Upper lobe of left lung (tissue), 6 donors: ENCODE measurements at regions not wholly inside any gene's neighbourhood (a gene's known extent, or its start where the extent isn't known, plus 50 kb on each side); places are given as distances from the start of the nearest gene placed in this dataset.

Experiments
- ATAC-seq, 2 donors: fragments of 200-7000 bp; cut with Tn5 transposase; one replicate each; pipeline ENCODE4 v1.9.1; 2022; ENCODE audit warnings: mild to moderate bottlenecking in 2 of 2, moderate library complexity in 2 of 2; ENCODE audit not compliant: low FRiP score in 2 of 2
- DNase-seq, 2 donors: peaks; one replicate each; pipeline ENCODE4 v3.0.0-alpha.2; 2019 to 2020
- H3K27ac ChIP-seq, 4 donors: fragments of 200-600 bp; sonication (generic); one replicate each; pipeline ENCODE4 v1.5.1; 2016 to 2019
- H3K27me3 ChIP-seq, 4 donors: fragments of 200-600 bp; sonication (generic); one replicate each; pipeline ENCODE4 v1.5.1; 2017 to 2019
- H3K36me3 ChIP-seq, 4 donors: fragments of 200-600 bp; sonication (generic); one replicate each; pipeline ENCODE4 v1.5.1; 2016 to 2019
- H3K4me1 ChIP-seq, 4 donors: fragments of 200-600 bp; sonication (generic); one replicate each; pipeline ENCODE4 v1.5.1; 2018 to 2019
- H3K4me3 ChIP-seq, 4 donors: fragments of 200-600 bp; sonication (generic); one replicate each; pipeline ENCODE4 v1.5.1; 2017 to 2019; ENCODE audit warnings: mild to moderate bottlenecking in 2 of 4, moderate library complexity in 1 of 4
- H3K9me3 ChIP-seq, 4 donors: fragments of 200-600 bp; sonication (generic); one replicate each; pipeline ENCODE4 v1.5.1; 2018 to 2019
- CTCF ChIP-seq, 6 experiments: fragments of 450-650 bp in 4 of 6; fragments of 200-600 bp in 2 of 6; sonication (generic) in 2 of 6; IDR thresholded peaks; one replicate each; pipeline ENCODE4 v1.5.1; 2016 to 2019; ENCODE audit warnings: antibody characterized with exemption in 6 of 6
- EP300 ChIP-seq, 4 donors: sonication (generic); formaldehyde crosslinking; IDR thresholded peaks; one replicate each; pipeline ENCODE4 v1.5.1; 2017; ENCODE audit warnings: antibody characterized with exemption in 4 of 4, control low read depth in 2 of 4
- POLR2A ChIP-seq, 4 donors: fragments of 450-650 bp; IDR thresholded peaks; one replicate each; pipeline ENCODE4 v1.5.1; 2016 to 2017; ENCODE audit warnings: antibody characterized with exemption in 4 of 4, mild to moderate bottlenecking in 2 of 4
- POLR2AphosphoS5 ChIP-seq, 2 donors: sonication (generic); formaldehyde crosslinking; IDR thresholded peaks; one replicate each; pipeline ENCODE4 v1.5.1; 2017; ENCODE audit warnings: antibody characterized with exemption in 2 of 2
- WGBS, 2 donors: methylation state at CpG; one replicate each; pipeline ENCODE4 v1.1.5; 2017 to 2018; 5-methylcytosine and 5-hydroxymethylcytosine counted together
- donor health status: DM: no; HTN: no; CAD: no; lungs with moderate emphysema.
- donor health status: DM: no; HTN: yes; CAD: no; lungs with severe emphysema.

- Histone ChIP-seq H3K9me3 (no peaks in the 10 kb centered on the region), H3K4me1 (no peaks in the 10 kb centered on the region), H3K27me3 (no peaks in the 10 kb centered on the region), H3K27ac (no peak overlapping the region), H3K36me3 (no peaks in the 10 kb centered on the region), H3K4me3 (no peak overlapping the region)
- 77 to 82% methylated on average over 2 of the region's 2 CpGs for WGBS, 2 donors
- DNase-seq, result no peak
- ATAC-seq, result no peak
- TF ChIP-seq EP300 (IDR thresholded peaks at IDR 0.05) (no peak), CTCF (IDR thresholded peaks at IDR 0.05) (no peak), POLR2A (IDR thresholded peaks at IDR 0.05) (no peak)
These were observed 541.9 kb upstream of the UBE2E2 start for GRCh38 chr3:22661121-22661700.

DNA sequence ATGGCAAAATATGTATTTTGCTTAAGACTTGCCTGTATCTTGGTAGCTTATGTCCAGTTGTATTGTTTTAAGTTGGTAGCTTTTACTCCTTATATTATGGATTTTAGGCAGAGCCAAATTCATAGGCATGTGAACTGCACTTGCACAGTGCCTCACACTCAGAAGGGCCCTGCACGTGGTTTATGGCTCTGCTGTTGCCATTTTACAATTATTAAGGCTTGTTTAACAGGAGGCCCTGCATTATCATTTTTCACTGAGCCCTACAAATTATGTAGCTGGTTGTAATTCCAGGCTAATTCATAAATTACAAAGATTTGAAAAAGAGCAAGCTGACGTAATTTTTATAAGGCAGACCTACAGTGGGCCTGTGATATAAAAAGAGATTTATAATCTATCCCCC lies 537.6 kb upstream of the UBE2E2 start:
- DNase-seq (no peak), ATAC-seq (no peak)
- no peak for TF ChIP-seq POLR2A (IDR thresholded peaks at IDR 0.05)
- TF ChIP-seq POLR2AphosphoS5 (IDR thresholded peaks at IDR 0.05), result no peak
- no peak for TF ChIP-seq EP300 (IDR thresholded peaks at IDR 0.05)
- TF ChIP-seq CTCF (IDR thresholded peaks at IDR 0.05), result no peak
- H3K27me3 ChIP-seq, result no peaks in the 10 kb centered on the region
- no peaks in the 10 kb centered on the region for H3K36me3 ChIP-seq
- 62 to 68% methylated on average over 2 of the region's 2 CpGs for WGBS, 2 donors
- no peak overlapping the region for H3K27ac ChIP-seq
- no peaks in the 10 kb centered on the region for H3K4me1 ChIP-seq
- H3K9me3 ChIP-seq, result no peaks in the 10 kb centered on the region
- no peak overlapping the region for H3K4me3 ChIP-seq

- no peaks in the 10 kb centered on the region for H3K27me3 ChIP-seq
- no peaks in the 10 kb centered on the region for H3K36me3 ChIP-seq
- TF ChIP-seq EP300 (IDR thresholded peaks at IDR 0.05), result no peak
- no peak for TF ChIP-seq POLR2A (IDR thresholded peaks at IDR 0.05)
- TF ChIP-seq CTCF (IDR thresholded peaks at IDR 0.05), result no peak
- TF ChIP-seq POLR2AphosphoS5 (IDR thresholded peaks at IDR 0.05), result no peak
- no peak overlapping the region for H3K27ac ChIP-seq
- ATAC-seq (no peak), DNase-seq (no peak)
- no peaks in the 10 kb centered on the region for H3K4me1 ChIP-seq
- H3K9me3 ChIP-seq, result no peaks in the 10 kb centered on the region
- no peak overlapping the region for H3K4me3 ChIP-seq
- WGBS, 2 donors, result 0 to 29% methylated on average over 1 of the region's 1 CpG
These were observed 536.4 kb upstream of the UBE2E2 start for GRCh38 chr3:22666736-22667135.

DNA sequence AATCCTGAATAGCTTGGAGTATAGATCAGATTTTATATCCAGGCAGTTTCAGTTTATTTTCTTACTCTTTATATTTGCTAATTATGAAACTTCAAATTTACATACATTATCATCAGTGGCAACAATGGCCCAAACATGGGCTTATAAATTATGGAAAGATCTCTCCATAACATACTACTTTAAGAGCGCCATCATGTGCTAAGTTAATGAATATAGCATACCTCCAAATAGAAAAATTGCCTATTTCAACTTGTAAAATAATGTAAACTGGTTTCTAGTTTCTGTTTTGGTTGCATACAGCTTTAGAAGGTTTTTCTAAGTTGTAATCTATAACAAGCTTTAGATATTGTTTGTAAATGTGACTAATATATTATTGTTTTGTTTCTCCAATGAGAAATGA lies 531.3 kb upstream of the UBE2E2 start:
- H3K9me3 ChIP-seq, result no peaks in the 10 kb centered on the region
- 85 to 95% methylated on average over 1 of the region's 1 CpG for WGBS, 2 donors
- ATAC-seq, result no peak
- no peaks in the 10 kb centered on the region for H3K4me1 ChIP-seq
- H3K4me3 ChIP-seq, result no peak overlapping the region
- no peak overlapping the region for H3K27ac ChIP-seq
- TF ChIP-seq POLR2AphosphoS5 (IDR thresholded peaks at IDR 0.05) (no peak), CTCF (IDR thresholded peaks at IDR 0.05) (no peak), POLR2A (IDR thresholded peaks at IDR 0.05) (no peak), EP300 (IDR thresholded peaks at IDR 0.05) (no peak)
- no peaks in the 10 kb centered on the region for H3K36me3 ChIP-seq
- DNase-seq, result no peak
- no peaks in the 10 kb centered on the region for H3K27me3 ChIP-seq

GRCh38 chr3:22684739-22685138 lies 518.4 kb upstream of the UBE2E2 start:
- no peaks in the 10 kb centered on the region for H3K4me1 ChIP-seq
- 66 to 77% methylated on average over 3 of the region's 3 CpGs for WGBS, 2 donors
- no peak overlapping the region for H3K4me3 ChIP-seq
- no peaks in the 10 kb centered on the region for H3K9me3 ChIP-seq
- DNase-seq (no peak), ATAC-seq (no peak)
- no peak overlapping the region for H3K27ac ChIP-seq
- no peaks in the 10 kb centered on the region for H3K27me3 ChIP-seq
- no peak for TF ChIP-seq EP300 (IDR thresholded peaks at IDR 0.05)
- TF ChIP-seq CTCF (IDR thresholded peaks at IDR 0.05), result no peak
- no peak for TF ChIP-seq POLR2AphosphoS5 (IDR thresholded peaks at IDR 0.05)
- no peak for TF ChIP-seq POLR2A (IDR thresholded peaks at IDR 0.05)
- H3K36me3 ChIP-seq, result no peaks in the 10 kb centered on the region
